Esophagus muscularis mucosa (tissue), 3 donors: ENCODE measurements at regions not wholly inside any gene's neighbourhood (a gene's known extent, or its start where the extent isn't known, plus 50 kb on each side); places are given as distances from the start of the nearest gene placed in this dataset.

ENCODE experiments used
- CTCF ChIP-seq, 3 experiments: fragments of 200-600 bp in 2 of 3; fragments of 450-650 bp in 1 of 3; sonication (generic) in 2 of 3; IDR thresholded peaks; one replicate each; pipeline ENCODE4 v1.5.1; 2017 to 2019; ENCODE audit warnings: antibody characterized with exemption in 3 of 3, mild to moderate bottlenecking in 2 of 3, moderate library complexity in 1 of 3
- POLR2AphosphoS5 ChIP-seq, 2 donors: sonication (generic); formaldehyde crosslinking; IDR thresholded peaks; one replicate each; pipeline ENCODE4 v1.6.1; 2017; ENCODE audit warnings: antibody characterized with exemption in 2 of 2

GRCh38 chr11:116042146-116042545, 537.9 kb upstream of the CADM1 start:
- TF ChIP-seq CTCF (IDR thresholded peaks at IDR 0.05) (no peak), POLR2AphosphoS5 (IDR thresholded peaks at IDR 0.05) (no peak)
